OCI-LY1 (cell line): ENCODE measurements at regions not wholly inside any gene's neighbourhood (a gene's known extent, or its start where the extent isn't known, plus 50 kb on each side); places are given as distances from the start of the nearest gene placed in this dataset.

Source experiments
- EZH2 ChIP-seq: fragments of 200-600 bp; sonication (generic), shearing (Covaris generic); IDR thresholded peaks from 2 replicates; pipeline ENCODE4 v1.8.0; 2017; ENCODE audit warnings: borderline replicate concordance, mixed run types, mild to moderate bottlenecking, antibody characterized with exemption, low read length, moderate library complexity, mixed read lengths
- TF ChIP-seq, protein P1 (sequence below): fragments of 200-600 bp; sonication (generic), shearing (Covaris generic); IDR thresholded peaks from 2 replicates; pipeline ENCODE4 v1.5.1; 2017; ENCODE audit warnings: mild to moderate bottlenecking, antibody characterized with exemption, low read length, moderate library complexity, mixed read lengths

- TF ChIP-seq, protein P1, sequence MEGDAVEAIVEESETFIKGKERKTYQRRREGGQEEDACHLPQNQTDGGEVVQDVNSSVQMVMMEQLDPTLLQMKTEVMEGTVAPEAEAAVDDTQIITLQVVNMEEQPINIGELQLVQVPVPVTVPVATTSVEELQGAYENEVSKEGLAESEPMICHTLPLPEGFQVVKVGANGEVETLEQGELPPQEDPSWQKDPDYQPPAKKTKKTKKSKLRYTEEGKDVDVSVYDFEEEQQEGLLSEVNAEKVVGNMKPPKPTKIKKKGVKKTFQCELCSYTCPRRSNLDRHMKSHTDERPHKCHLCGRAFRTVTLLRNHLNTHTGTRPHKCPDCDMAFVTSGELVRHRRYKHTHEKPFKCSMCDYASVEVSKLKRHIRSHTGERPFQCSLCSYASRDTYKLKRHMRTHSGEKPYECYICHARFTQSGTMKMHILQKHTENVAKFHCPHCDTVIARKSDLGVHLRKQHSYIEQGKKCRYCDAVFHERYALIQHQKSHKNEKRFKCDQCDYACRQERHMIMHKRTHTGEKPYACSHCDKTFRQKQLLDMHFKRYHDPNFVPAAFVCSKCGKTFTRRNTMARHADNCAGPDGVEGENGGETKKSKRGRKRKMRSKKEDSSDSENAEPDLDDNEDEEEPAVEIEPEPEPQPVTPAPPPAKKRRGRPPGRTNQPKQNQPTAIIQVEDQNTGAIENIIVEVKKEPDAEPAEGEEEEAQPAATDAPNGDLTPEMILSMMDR = no peak
- no peak for TF ChIP-seq EZH2
Measured at GRCh38 chr15:62612771-62613170, 429.8 kb upstream of the TPM1 start.
